A673 (cell line): ENCODE measurements at regions not wholly inside any gene's neighbourhood (a gene's known extent, or its start where the extent isn't known, plus 50 kb on each side); places are given as distances from the start of the nearest gene placed in this dataset.

Source experiments
- BruUV-seq: library from RNA; stranded (reverse); fragments of 400-500 nt; replicated peaks from 2 replicates; lab custom pipeline; 2021; lab: Mats Ljungman, UMichigan
- CTCF ChIA-PET: fragments of 300-600 bp; sonication (Branson Sonifier 250); formaldehyde crosslinking; loops from one replicate; lab custom pipeline; 2022; ENCODE audit warnings: antibody characterized with exemption; lab: Charles Lee
- POLR2A ChIA-PET: fragments of 300-600 bp; sonication (Branson Sonifier 250); formaldehyde crosslinking; loops from one replicate; lab custom pipeline; 2022; ENCODE audit warnings: antibody characterized with exemption; ENCODE audit not compliant: low non-redundant PET; lab: Charles Lee
- DNase-seq: peaks from one replicate; pipeline ENCODE4 v3.0.0-alpha.2; 2015; ENCODE audit warnings: low spot score
- H3K27ac ChIP-seq: fragments of 200-600 bp; sonication (generic); 2 replicates; pipeline ENCODE4 v1.5.1; 2016; ENCODE audit warnings: mixed run types, low read depth, mild to moderate bottlenecking, mixed read lengths, antibody characterized with exemption, low read length; ENCODE audit not compliant: poor library complexity, severe bottlenecking
- H3K27me3 ChIP-seq: fragments of 200-600 bp; sonication (generic); replicated peaks from 2 replicates; pipeline ENCODE4 v1.6.1; 2017; ENCODE audit warnings: mixed run types, low read depth, mild to moderate bottlenecking, mixed read lengths, antibody characterized with exemption, low read length; ENCODE audit not compliant: insufficient read depth, poor library complexity
- H3K36me3 ChIP-seq: fragments of 200-600 bp; sonication (generic); 2 replicates; pipeline ENCODE4 v1.6.1; 2016; ENCODE audit warnings: mixed run types, mild to moderate bottlenecking, mixed read lengths, antibody characterized with exemption, low read length; ENCODE audit not compliant: insufficient read depth, poor library complexity, severe bottlenecking
- H3K4me1 ChIP-seq: fragments of 200-600 bp; sonication (generic); 2 replicates; pipeline ENCODE4 v1.6.1; 2017; ENCODE audit warnings: mixed run types, mild to moderate bottlenecking, mixed read lengths, antibody characterized with exemption, low read length; ENCODE audit not compliant: insufficient read depth, poor library complexity, severe bottlenecking
- H3K4me3 ChIP-seq: fragments of 200-600 bp; sonication (generic); 2 replicates; pipeline ENCODE4 v1.5.1; 2016; ENCODE audit warnings: low read depth, mixed run types, mild to moderate bottlenecking, mixed read lengths, low read length; ENCODE audit not compliant: poor library complexity, severe bottlenecking
- H3K9me3 ChIP-seq: fragments of 200-600 bp; sonication (generic); 2 replicates; pipeline ENCODE4 v1.6.1; 2016; ENCODE audit warnings: mixed run types, low read depth, mild to moderate bottlenecking, mixed read lengths, antibody characterized with exemption, low read length; ENCODE audit not compliant: poor library complexity, severe bottlenecking
- CTCF ChIP-seq: fragments of 300-800, 200-600 bp; sonication (generic); conservative IDR thresholded peaks from 2 replicates; pipeline ENCODE4 v1.5.1; 2017; ENCODE audit warnings: low read depth, mild to moderate bottlenecking, antibody characterized with exemption, low read length, moderate library complexity, mixed read lengths
- EZH2 ChIP-seq: fragments of 200-600 bp; sonication (generic); IDR thresholded peaks from 2 replicates; pipeline ENCODE4 v1.6.1; 2017; ENCODE audit warnings: borderline replicate concordance, low read depth, mild to moderate bottlenecking, mixed read lengths, antibody characterized with exemption, low read length; ENCODE audit not compliant: poor library complexity, severe bottlenecking
- intact Hi-C: fragments of 100-400 bp; cut with micrococcal nuclease; formaldehyde crosslinking; loops from one replicate; pipeline ENCODE4 v1.10.0; 2022; ENCODE audit not compliant: unreplicated experiment

GRCh38 chr5:3715062-3715461 is 119.4 kb downstream of the IRX1 start:
- no peak for DNase-seq
- Histone ChIP-seq H3K9me3 (peaks cover 26% of the 10 kb centered on the region), H3K27ac (no peak overlapping the region), H3K36me3 (no peaks in the 10 kb centered on the region), H3K4me1 (no peaks in the 10 kb centered on the region), H3K4me3 (no peak overlapping the region), H3K27me3 (no peaks in the 10 kb centered on the region)
- intact Hi-C loops = no loop called here
- TF ChIP-seq CTCF (no peak), EZH2 (no peak)
- no TSS peak for BruUV-seq
- ChIA-PET CTCF (no interaction called here), POLR2A (no interaction called here)

- Histone ChIP-seq H3K27ac (no peak overlapping the region), H3K4me3 (no peak overlapping the region), H3K4me1 (no peaks in the 10 kb centered on the region), H3K9me3 (peaks cover 39% of the 10 kb centered on the region), H3K27me3 (no peaks in the 10 kb centered on the region), H3K36me3 (no peaks in the 10 kb centered on the region)
- intact Hi-C loops = no loop called here
- ChIA-PET POLR2A (no interaction called here), CTCF (no interaction called here)
- BruUV-seq = no TSS peak
- DNase-seq = no peak
- TF ChIP-seq CTCF (no peak), EZH2 (no peak)
Measured at GRCh38 chr5:3729631-3730030, 134.0 kb downstream of the IRX1 start.

GRCh38 chr5:3734632-3735031 is 139.0 kb downstream of the IRX1 start:
- Histone ChIP-seq H3K27me3 (no peaks in the 10 kb centered on the region), H3K27ac (no peak overlapping the region), H3K9me3 (peaks cover 11% of the 10 kb centered on the region), H3K36me3 (no peaks in the 10 kb centered on the region), H3K4me1 (no peaks in the 10 kb centered on the region), H3K4me3 (no peak overlapping the region)
- no peak for DNase-seq
- POLR2A ChIA-PET = no interaction called here
- intact Hi-C loops = no loop called here
- no TSS peak for BruUV-seq
- TF ChIP-seq EZH2 (no peak), CTCF (no peak)
- CTCF ChIA-PET = no interaction called here
